Lower lobe of right lung (tissue), 2 donors: ENCODE measurements at regions not wholly inside any gene's neighbourhood (a gene's known extent, or its start where the extent isn't known, plus 50 kb on each side); places are given as distances from the start of the nearest gene placed in this dataset.

Source experiments
- ATAC-seq, 2 donors: fragments of 200-7000 bp; cut with Tn5 transposase; one replicate each; pipeline ENCODE4 v1.9.1; 2020 to 2022; ENCODE audit warnings: mild to moderate bottlenecking in 2 of 2, moderate library complexity in 2 of 2
- DNase-seq: peaks from one replicate; pipeline ENCODE4 v3.0.0-alpha.2; 2020
- H3K27ac ChIP-seq: fragments of 200-600 bp; one replicate; pipeline ENCODE4 v1.8.0; 2022
- H3K27me3 ChIP-seq: fragments of 200-600 bp; one replicate; pipeline ENCODE4 v1.8.0; 2022; ENCODE audit warnings: low read depth
- H3K36me3 ChIP-seq: fragments of 200-600 bp; one replicate; pipeline ENCODE4 v1.8.0; 2022; ENCODE audit warnings: mild to moderate bottlenecking
- H3K4me1 ChIP-seq: fragments of 200-600 bp; one replicate; pipeline ENCODE4 v1.8.0; 2022
- H3K4me3 ChIP-seq: fragments of 200-600 bp; one replicate; pipeline ENCODE4 v1.8.0; 2022; ENCODE audit warnings: mild to moderate bottlenecking
- H3K9me3 ChIP-seq: fragments of 200-600 bp; one replicate; pipeline ENCODE4 v1.8.0; 2022
- CTCF ChIP-seq: fragments of 200-600 bp; IDR thresholded peaks from one replicate; pipeline ENCODE4 v1.8.0; 2022; ENCODE audit warnings: antibody characterized with exemption, mild to moderate bottlenecking
- intact Hi-C: fragments of 100-400 bp; cut with DNase I; formaldehyde crosslinking; loops from one replicate; pipeline ENCODE4 v1.11.0; 2022
- donor health status: DM: no; HTN: yes; CAD: no; lungs with severe emphysema.

GRCh38 chr13:80177327-80177726 lies 163.6 kb downstream of the SPRY2 start:
- no peaks in the 10 kb centered on the region for H3K27me3 ChIP-seq
- H3K9me3 ChIP-seq: no peaks in the 10 kb centered on the region
- no peak overlapping the region for H3K27ac ChIP-seq
- no peaks in the 10 kb centered on the region for H3K36me3 ChIP-seq
- DNase-seq: no peak
- no peak overlapping the region for H3K4me3 ChIP-seq
- no peaks in the 10 kb centered on the region for H3K4me1 ChIP-seq
- ATAC-seq: no peak
- intact Hi-C loops: no loop called here
- no peak for TF ChIP-seq CTCF

GRCh38 chr13:80173224-80173623 lies 167.7 kb downstream of the SPRY2 start:
- peak; percentile 64 to 66 for ATAC-seq
- Histone ChIP-seq H3K4me1 (peaks cover 9% of the 10 kb centered on the region), H3K27me3 (no peaks in the 10 kb centered on the region), H3K27ac (no peak overlapping the region), H3K9me3 (no peaks in the 10 kb centered on the region), H3K36me3 (no peaks in the 10 kb centered on the region), H3K4me3 (no peak overlapping the region)
- DNase-seq: no peak
- intact Hi-C loops: no loop called here
- no peak for TF ChIP-seq CTCF

GRCh38 chr13:80171096-80171495 lies 169.8 kb downstream of the SPRY2 start:
- no peaks in the 10 kb centered on the region for H3K36me3 ChIP-seq
- TF ChIP-seq CTCF: no peak
- H3K4me3 ChIP-seq: no peak overlapping the region
- no peaks in the 10 kb centered on the region for H3K27me3 ChIP-seq
- no peak for DNase-seq
- no peak for ATAC-seq
- peaks cover 9% of the 10 kb centered on the region for H3K4me1 ChIP-seq
- H3K27ac ChIP-seq: no peak overlapping the region
- no peaks in the 10 kb centered on the region for H3K9me3 ChIP-seq
- intact Hi-C loops: no loop called here

GRCh38 chr13:80168089-80168850 lies 172.7 kb downstream of the SPRY2 start:
- DNase-seq: no peak
- Histone ChIP-seq H3K36me3 (no peaks in the 10 kb centered on the region), H3K27ac (no peak overlapping the region), H3K9me3 (no peaks in the 10 kb centered on the region), H3K4me3 (no peak overlapping the region), H3K4me1 (peaks cover 9% of the 10 kb centered on the region), H3K27me3 (no peaks in the 10 kb centered on the region)
- ATAC-seq: peak; percentile 75 to 87
- intact Hi-C loops: no loop called here
- TF ChIP-seq CTCF: no peak

- TF ChIP-seq CTCF: no peak
- ATAC-seq (no peak), DNase-seq (no peak)
- H3K27me3 ChIP-seq: no peaks in the 10 kb centered on the region
- H3K9me3 ChIP-seq: no peaks in the 10 kb centered on the region
- H3K36me3 ChIP-seq: no peaks in the 10 kb centered on the region
- no peak overlapping the region for H3K27ac ChIP-seq
- intact Hi-C loops: no loop called here
- peaks cover 9% of the 10 kb centered on the region for H3K4me1 ChIP-seq
- H3K4me3 ChIP-seq: no peak overlapping the region
Observed at GRCh38 chr13:80166352-80166751, 174.6 kb downstream of the SPRY2 start.
